HL-60 (cell line): ENCODE measurements at regions not wholly inside any gene's neighbourhood (a gene's known extent, or its start where the extent isn't known, plus 50 kb on each side); places are given as distances from the start of the nearest gene placed in this dataset.

Experiments used
- DNase-seq, 2 experiments: peaks; one replicate each; pipeline ENCODE4 v3.0.0-alpha.2; 2010 to 2020; ENCODE audit warnings: low read depth in 1 of 2, low spot score in 1 of 2
- H3K27ac ChIP-seq: fragments of 250-450 bp; sonication (Bioruptor Pico); replicated peaks from 2 replicates; pipeline ENCODE4 v1.5.1; 2020; ENCODE audit warnings: mild to moderate bottlenecking, moderate library complexity
- H3K27me3 ChIP-seq: fragments of 250-450 bp; sonication (Bioruptor Pico); 2 replicates; pipeline ENCODE4 v1.5.1; 2021; ENCODE audit warnings: mild to moderate bottlenecking, moderate library complexity; ENCODE audit not compliant: insufficient read depth, poor library complexity, severe bottlenecking
- H3K4me3 ChIP-seq: replicated peaks from 2 replicates; pipeline ENCODE4 v1.5.1; 2011; ENCODE audit warnings: mild to moderate bottlenecking, control low read depth, low read length; ENCODE audit not compliant: insufficient read depth
- CTCF ChIP-seq: IDR thresholded peaks from one replicate; pipeline ENCODE4 v1.5.1; 2011; ENCODE audit warnings: low read length, control low read depth, inconsistent platforms; ENCODE audit not compliant: insufficient read depth
- GABPA ChIP-seq: IDR thresholded peaks from 2 replicates; pipeline ENCODE4 v1.6.1; 2012; ENCODE audit warnings: low read depth
- POLR2AphosphoS5 ChIP-seq: IDR thresholded peaks from 2 replicates; pipeline ENCODE4 v1.6.1; 2012; ENCODE audit warnings: low read depth
- REST ChIP-seq: IDR thresholded peaks from 2 replicates; pipeline ENCODE4 v1.6.1; 2012; ENCODE audit warnings: low read depth; ENCODE audit not compliant: insufficient replicate concordance
- SPI1 ChIP-seq: IDR thresholded peaks from 2 replicates; pipeline ENCODE4 v1.6.1; 2012; ENCODE audit warnings: low read depth, mild to moderate bottlenecking, borderline replicate concordance

GRCh38 chr16:60027351-60027750 lies 1293.2 kb upstream of the GOT2 start:
- TF ChIP-seq POLR2AphosphoS5: no peak
- no peak for TF ChIP-seq CTCF
- no peak for TF ChIP-seq REST
- no peak for TF ChIP-seq SPI1
- no peak for TF ChIP-seq GABPA
- Histone ChIP-seq H3K27ac (no peak overlapping the region), H3K27me3 (no peaks in the 10 kb centered on the region), H3K4me3 (no peak overlapping the region)
- DNase-seq: no peak

- no peak for TF ChIP-seq GABPA
- TF ChIP-seq REST: no peak
- TF ChIP-seq CTCF: no peak
- TF ChIP-seq SPI1: no peak
- TF ChIP-seq POLR2AphosphoS5: no peak
- Histone ChIP-seq H3K4me3 (no peak overlapping the region), H3K27me3 (no peaks in the 10 kb centered on the region), H3K27ac (no peak overlapping the region)
- DNase-seq: no peak
Measured at GRCh38 chr16:60013076-60013475, 1279.0 kb upstream of the GOT2 start.

GRCh38 chr16:60001523-60001922 lies 1267.4 kb upstream of the GOT2 start:
- H3K27me3 ChIP-seq: no peaks in the 10 kb centered on the region
- no peak overlapping the region for H3K4me3 ChIP-seq
- TF ChIP-seq SPI1 (no peak), CTCF (no peak), POLR2AphosphoS5 (no peak), REST (no peak), GABPA (no peak)
- DNase-seq: no peak
- no peak overlapping the region for H3K27ac ChIP-seq
